Fibroblast of mammary gland (primary cell): ENCODE measurements at regions not wholly inside any gene's neighbourhood (a gene's known extent, or its start where the extent isn't known, plus 50 kb on each side); places are given as distances from the start of the nearest gene placed in this dataset.
"Not testable (repeated sequence)": the region's sequence is repeated elsewhere in the genome, so short reads cannot be mapped to it uniquely, and the experiment has no call there.

ENCODE experiments used
- DNase-seq: peaks from one replicate; pipeline ENCODE4 v3.0.0-alpha.2; 2010; ENCODE audit warnings: low read depth
- H3K4me3 ChIP-seq: 2 replicates; pipeline ENCODE4 v1.5.1; 2011; ENCODE audit warnings: low read depth, mild to moderate bottlenecking, low read length, moderate library complexity; ENCODE audit not compliant: control insufficient read depth
- TF ChIP-seq, protein P1 (sequence below): conservative IDR thresholded peaks from 2 replicates; pipeline ENCODE4 v1.5.1; 2011; ENCODE audit warnings: low read depth, low read length, inconsistent platforms; ENCODE audit not compliant: control insufficient read depth, insufficient read depth

DNA sequence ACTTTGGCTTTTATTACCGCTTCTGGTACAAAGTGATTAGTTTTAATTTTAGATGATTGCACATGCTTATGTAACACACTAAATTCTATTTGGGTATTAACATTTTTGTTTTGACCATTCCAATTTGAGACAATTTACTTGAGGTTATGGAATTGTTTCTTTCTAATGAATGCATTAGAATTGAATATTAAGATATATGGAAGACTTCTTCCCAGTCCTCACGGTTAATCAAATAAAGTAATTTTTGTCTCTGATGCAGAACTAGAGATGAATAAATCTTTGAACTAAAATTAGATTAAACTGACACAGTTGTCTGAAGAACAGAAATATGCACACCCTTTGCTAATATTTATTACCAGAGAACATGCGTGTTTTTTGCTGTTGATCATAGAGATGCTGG, 127.1 kb upstream of the FBXL17 start:
- no peak for DNase-seq
- TF ChIP-seq, protein P1, sequence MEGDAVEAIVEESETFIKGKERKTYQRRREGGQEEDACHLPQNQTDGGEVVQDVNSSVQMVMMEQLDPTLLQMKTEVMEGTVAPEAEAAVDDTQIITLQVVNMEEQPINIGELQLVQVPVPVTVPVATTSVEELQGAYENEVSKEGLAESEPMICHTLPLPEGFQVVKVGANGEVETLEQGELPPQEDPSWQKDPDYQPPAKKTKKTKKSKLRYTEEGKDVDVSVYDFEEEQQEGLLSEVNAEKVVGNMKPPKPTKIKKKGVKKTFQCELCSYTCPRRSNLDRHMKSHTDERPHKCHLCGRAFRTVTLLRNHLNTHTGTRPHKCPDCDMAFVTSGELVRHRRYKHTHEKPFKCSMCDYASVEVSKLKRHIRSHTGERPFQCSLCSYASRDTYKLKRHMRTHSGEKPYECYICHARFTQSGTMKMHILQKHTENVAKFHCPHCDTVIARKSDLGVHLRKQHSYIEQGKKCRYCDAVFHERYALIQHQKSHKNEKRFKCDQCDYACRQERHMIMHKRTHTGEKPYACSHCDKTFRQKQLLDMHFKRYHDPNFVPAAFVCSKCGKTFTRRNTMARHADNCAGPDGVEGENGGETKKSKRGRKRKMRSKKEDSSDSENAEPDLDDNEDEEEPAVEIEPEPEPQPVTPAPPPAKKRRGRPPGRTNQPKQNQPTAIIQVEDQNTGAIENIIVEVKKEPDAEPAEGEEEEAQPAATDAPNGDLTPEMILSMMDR: no peak
- no peak overlapping the region for H3K4me3 ChIP-seq

DNA sequence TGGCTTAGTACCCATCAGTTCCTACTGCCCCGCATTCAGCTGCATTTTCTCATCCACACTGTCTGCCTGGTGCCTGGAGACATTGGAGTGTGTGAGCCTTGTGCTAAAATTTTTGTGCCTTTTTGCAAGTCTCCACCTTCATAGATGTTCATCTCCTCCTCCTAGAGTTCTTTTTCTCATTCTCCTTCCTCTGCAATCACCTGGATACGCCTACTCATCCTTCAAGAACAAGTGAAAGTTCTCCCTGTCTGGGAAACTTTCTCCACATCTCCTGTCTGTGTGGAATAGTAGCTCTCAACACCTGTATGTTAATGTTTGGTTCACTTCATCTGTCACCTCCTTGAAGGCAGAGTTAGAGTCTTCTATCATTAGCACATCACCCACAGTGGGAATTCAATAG, 125.7 kb upstream of the FBXL17 start:
- no peak for DNase-seq
- no peak overlapping the region for H3K4me3 ChIP-seq
- TF ChIP-seq, protein P1: no peak

DNA sequence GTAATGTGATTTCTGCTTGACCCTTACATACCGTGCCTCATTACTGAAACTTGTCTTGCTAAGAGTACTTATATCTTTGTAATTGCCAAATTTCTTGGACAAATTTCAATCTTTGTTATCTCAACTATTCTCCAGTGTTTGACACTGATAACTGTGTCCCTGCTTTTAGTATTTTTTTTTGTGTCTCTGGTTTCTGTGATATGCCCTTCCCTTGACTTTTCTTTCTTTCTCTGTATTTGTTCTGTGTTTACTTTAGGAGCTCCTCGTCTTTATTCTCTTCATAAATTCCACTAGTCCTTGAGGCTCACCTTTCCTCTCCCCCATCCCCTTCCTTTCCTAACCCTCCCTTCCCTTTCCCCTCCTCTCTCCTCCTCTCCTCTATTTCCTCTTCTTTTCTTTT, 123.7 kb upstream of the FBXL17 start:
- DNase-seq: no peak
- TF ChIP-seq, protein P1: no peak
- no peak overlapping the region for H3K4me3 ChIP-seq

DNA sequence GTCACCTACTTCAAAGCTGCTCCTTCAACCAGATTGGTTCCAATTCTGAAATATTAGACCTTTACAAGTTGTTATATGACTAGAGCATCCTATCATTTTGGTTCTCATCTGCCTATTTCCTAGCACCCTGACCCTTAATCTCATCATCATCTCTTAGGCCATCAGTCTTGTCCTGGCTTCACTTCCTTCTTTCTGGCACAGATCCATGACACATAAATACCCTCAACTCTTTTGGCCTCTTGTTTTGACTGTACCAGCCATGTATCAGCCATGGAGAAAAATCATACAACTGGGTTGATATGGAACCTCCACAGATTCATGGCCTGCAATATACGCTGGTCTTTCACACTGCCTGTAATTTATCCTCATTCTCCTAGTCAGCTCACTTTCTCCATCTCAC, 123.1 kb upstream of the FBXL17 start:
- DNase-seq: no peak
- TF ChIP-seq, protein P1: no peak

DNA sequence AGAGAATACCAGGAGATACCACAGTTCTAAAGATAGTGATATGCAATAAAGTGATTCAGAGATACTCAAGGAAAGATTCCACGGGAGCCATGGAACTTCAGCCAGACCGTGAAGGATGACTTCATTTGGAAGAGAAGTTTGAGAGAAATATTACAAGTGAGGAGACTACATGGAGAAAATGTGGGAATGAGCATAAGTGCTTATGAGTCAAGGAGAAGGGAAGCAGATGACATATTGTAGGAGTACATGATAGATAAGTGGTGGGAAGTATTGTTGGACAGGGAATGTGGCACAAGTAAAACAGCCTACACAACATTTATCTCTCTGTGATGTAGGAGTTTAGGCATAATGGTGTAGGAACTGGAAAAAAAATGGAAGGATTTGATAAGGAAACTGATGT, 122.1 kb upstream of the FBXL17 start:
- TF ChIP-seq, protein P1: no peak
- no peak overlapping the region for H3K4me3 ChIP-seq
- DNase-seq: peak; percentile 5

More for the DNA sequence above, 123.1 kb upstream of the FBXL17 start:
- no peak overlapping the region for H3K4me3 ChIP-seq

DNA sequence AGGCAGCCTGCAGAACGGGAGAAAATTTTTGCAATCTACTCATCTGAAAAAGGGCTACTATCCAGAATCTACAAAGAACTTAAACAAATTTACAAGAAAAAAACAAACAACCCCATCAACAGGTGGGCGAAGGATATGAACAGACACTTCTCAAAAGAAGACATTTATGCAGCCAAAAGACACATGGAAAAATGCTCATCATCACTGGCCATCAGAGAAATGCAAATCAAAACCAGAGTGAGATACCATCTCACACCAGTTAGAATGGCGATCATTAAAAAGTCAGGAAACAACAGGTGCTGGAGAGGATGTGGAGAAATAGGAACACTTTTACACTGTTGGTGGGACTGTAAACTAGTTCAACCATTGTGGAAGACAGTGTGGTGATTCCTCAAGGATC, 113.7 kb upstream of the FBXL17 start:
- not testable (repeated sequence) for DNase-seq, H3K4me3 ChIP-seq

DNA sequence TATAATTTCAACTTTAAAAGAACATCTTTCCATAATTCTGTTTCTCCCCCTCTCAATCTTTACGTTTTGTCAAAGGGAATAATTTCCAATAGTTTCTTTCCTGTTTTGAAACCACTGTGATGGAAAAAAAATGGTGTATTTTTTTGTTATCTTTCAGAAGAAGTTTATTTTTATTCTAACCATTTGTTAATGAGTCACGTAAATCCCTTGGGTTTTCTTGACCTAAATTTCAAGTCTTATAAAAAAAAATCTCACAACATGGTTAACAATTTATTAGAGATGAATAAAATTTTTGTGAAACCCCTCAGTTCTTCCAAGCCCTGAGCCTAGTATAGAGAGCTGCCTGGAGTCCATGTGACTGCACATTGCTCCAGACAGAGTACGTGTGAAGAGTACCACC, 106.1 kb upstream of the FBXL17 start:
- DNase-seq: peak; percentile 60
- H3K4me3 ChIP-seq: no peak overlapping the region
- TF ChIP-seq, protein P1: no peak
